Breast epithelium (tissue), 3 donors: ENCODE measurements at regions not wholly inside any gene's neighbourhood (a gene's known extent, or its start where the extent isn't known, plus 50 kb on each side); places are given as distances from the start of the nearest gene placed in this dataset.

Experiments
- CTCF ChIP-seq, 3 donors: fragments of 450-650 bp; IDR thresholded peaks; one replicate each; pipeline ENCODE4 v1.5.1; 2016 to 2017; ENCODE audit warnings: antibody characterized with exemption in 3 of 3, mild to moderate bottlenecking in 3 of 3, moderate library complexity in 3 of 3
- POLR2AphosphoS5 ChIP-seq, 3 donors: sonication (generic); formaldehyde crosslinking; IDR thresholded peaks; one replicate each; pipeline ENCODE4 v1.6.1; 2017; ENCODE audit warnings: antibody characterized with exemption in 3 of 3

GRCh38 chrX:112235547-112235946 is 153.0 kb upstream of the TRPC5 start:
- TF ChIP-seq CTCF (IDR thresholded peaks at IDR 0.05) (no peak), POLR2AphosphoS5 (IDR thresholded peaks at IDR 0.05) (no peak)
